ENCODE measurements at regions not wholly inside any gene's neighbourhood (a gene's known extent, or its start where the extent isn't known, plus 50 kb on each side); places are given as distances from the start of the nearest gene placed in this dataset.
A peak's percentile ranks its signal among the peaks of the same experiment; 100 is the strongest.

DNA sequence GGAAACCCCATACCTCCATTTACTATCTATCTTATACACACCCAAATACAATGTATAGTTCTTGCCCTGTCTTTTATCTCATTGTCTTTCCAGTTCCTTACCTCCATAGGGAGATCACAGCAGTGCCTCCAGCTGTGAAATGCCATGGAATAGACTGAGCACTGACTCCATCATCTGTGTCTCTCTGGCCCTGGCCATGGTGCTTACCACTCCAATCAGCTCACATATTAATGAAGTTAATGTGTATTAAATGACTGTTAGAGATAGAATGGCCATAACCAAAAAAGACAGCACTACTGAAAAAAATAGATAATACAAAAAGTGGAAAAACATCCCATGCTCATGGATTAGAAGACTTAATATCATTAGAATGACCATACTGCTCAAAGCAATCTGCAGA lies 240.4 kb upstream of the SOX21 start:
- Histone ChIP-seq H3K27ac (ENCODE audit: insufficient read depth in 1 of 2, low read depth in 1 of 2, low read length in 2 of 2, poor library complexity in 1 of 2, severe bottlenecking in 2 of 2) (no peak overlapping the region), H3K4me3 (ENCODE audit: control insufficient read depth in 1 of 7, extremely low read depth in 1 of 7, insufficient read depth in 4 of 7, low read depth in 2 of 7, low read length in 6 of 7) (no peak overlapping the region), H3K9me3 (ENCODE audit: control extremely low read depth in 1 of 5, control insufficient read depth in 4 of 5, insufficient read depth in 2 of 5, low read depth in 1 of 5, low read length in 4 of 5) (no peaks in the 10 kb centered on the region), H3K4me1 (ENCODE audit: control extremely low read depth in 1 of 4, control insufficient read depth in 4 of 4, insufficient read depth in 4 of 4, low read length in 3 of 4) (no peaks in the 10 kb centered on the region), H3K36me3 (ENCODE audit: control insufficient read depth in 4 of 4, insufficient read depth in 4 of 4, low read length in 3 of 4) (no peaks in the 10 kb centered on the region), H3K27me3 (replicated peaks in 2 of 5; ENCODE audit: control insufficient read depth in 4 of 5, insufficient read depth in 5 of 5, low read length in 4 of 5) (no peaks in the 10 kb centered on the region)
- POLR2A ChIA-PET, result no interaction called here
- CTCF ChIA-PET, result no interaction called here
- DNase-seq, result no peak

- Histone ChIP-seq H3K27ac (ENCODE audit: insufficient read depth in 1 of 2, low read depth in 1 of 2, low read length in 2 of 2, poor library complexity in 1 of 2, severe bottlenecking in 2 of 2) (no peak overlapping the region), H3K4me1 (ENCODE audit: control extremely low read depth in 1 of 4, control insufficient read depth in 4 of 4, insufficient read depth in 4 of 4, low read length in 3 of 4) (no peaks in the 10 kb centered on the region), H3K4me3 (ENCODE audit: control insufficient read depth in 1 of 7, extremely low read depth in 1 of 7, insufficient read depth in 4 of 7, low read depth in 2 of 7, low read length in 6 of 7) (no peak overlapping the region), H3K36me3 (ENCODE audit: control insufficient read depth in 4 of 4, insufficient read depth in 4 of 4, low read length in 3 of 4) (no peaks in the 10 kb centered on the region), H3K27me3 (replicated peaks in 2 of 5; ENCODE audit: control insufficient read depth in 4 of 5, insufficient read depth in 5 of 5, low read length in 4 of 5) (no peaks in the 10 kb centered on the region), H3K9me3 (ENCODE audit: control extremely low read depth in 1 of 5, control insufficient read depth in 4 of 5, insufficient read depth in 2 of 5, low read depth in 1 of 5, low read length in 4 of 5) (no peaks in the 10 kb centered on the region)
- ChIA-PET CTCF (no interaction called here), POLR2A (no interaction called here)
- WGBS (ENCODE audit: insufficient coverage), result 83% methylated on average over 6 of the region's 8 CpGs
- no peak for DNase-seq
Measured at GRCh38 chr13:94950303-94950702, 238.0 kb upstream of the SOX21 start.

- ChIA-PET CTCF (no interaction called here), POLR2A (no interaction called here)
- H3K9me3 ChIP-seq (ENCODE audit: control extremely low read depth in 1 of 5, control insufficient read depth in 4 of 5, insufficient read depth in 2 of 5, low read depth in 1 of 5, low read length in 4 of 5), result no peaks in the 10 kb centered on the region
- H3K4me3 ChIP-seq (ENCODE audit: control insufficient read depth in 1 of 7, extremely low read depth in 1 of 7, insufficient read depth in 4 of 7, low read depth in 2 of 7, low read length in 6 of 7), result no peak overlapping the region
- no peaks in the 10 kb centered on the region for H3K4me1 ChIP-seq (ENCODE audit: control extremely low read depth in 1 of 4, control insufficient read depth in 4 of 4, insufficient read depth in 4 of 4, low read length in 3 of 4)
- WGBS (ENCODE audit: insufficient coverage), result 95% methylated on average over 5 of the region's 7 CpGs
- no peak overlapping the region for H3K27ac ChIP-seq (ENCODE audit: insufficient read depth in 1 of 2, low read depth in 1 of 2, low read length in 2 of 2, poor library complexity in 1 of 2, severe bottlenecking in 2 of 2)
- H3K27me3 ChIP-seq (replicated peaks in 2 of 5; ENCODE audit: control insufficient read depth in 4 of 5, insufficient read depth in 5 of 5, low read length in 4 of 5), result no peaks in the 10 kb centered on the region
- no peak for DNase-seq
- H3K36me3 ChIP-seq (ENCODE audit: control insufficient read depth in 4 of 4, insufficient read depth in 4 of 4, low read length in 3 of 4), result no peaks in the 10 kb centered on the region
Measured at GRCh38 chr13:94947965-94948371, 235.6 kb upstream of the SOX21 start.

- H3K9me3 ChIP-seq (ENCODE audit: control extremely low read depth in 1 of 5, control insufficient read depth in 4 of 5, insufficient read depth in 2 of 5, low read depth in 1 of 5, low read length in 4 of 5), result peaks cover 0 to 2% (median 0%) of the 10 kb centered on the region in 5 experiments
- H3K4me1 ChIP-seq (ENCODE audit: control extremely low read depth in 1 of 4, control insufficient read depth in 4 of 4, insufficient read depth in 4 of 4, low read length in 3 of 4), result no peaks in the 10 kb centered on the region
- ChIA-PET POLR2A (no interaction called here), CTCF (no interaction called here)
- no peak overlapping the region for H3K4me3 ChIP-seq (ENCODE audit: control insufficient read depth in 1 of 7, extremely low read depth in 1 of 7, insufficient read depth in 4 of 7, low read depth in 2 of 7, low read length in 6 of 7)
- H3K27ac ChIP-seq (ENCODE audit: insufficient read depth in 1 of 2, low read depth in 1 of 2, low read length in 2 of 2, poor library complexity in 1 of 2, severe bottlenecking in 2 of 2), result no peak overlapping the region
- WGBS (ENCODE audit: insufficient coverage), result 100% methylated on average over 3 of the region's 5 CpGs
- no peak for DNase-seq
- H3K36me3 ChIP-seq (ENCODE audit: control insufficient read depth in 4 of 4, insufficient read depth in 4 of 4, low read length in 3 of 4), result no peaks in the 10 kb centered on the region
- no peaks in the 10 kb centered on the region for H3K27me3 ChIP-seq (replicated peaks in 2 of 5; ENCODE audit: control insufficient read depth in 4 of 5, insufficient read depth in 5 of 5, low read length in 4 of 5)
Measured at GRCh38 chr13:94947392-94947791, 235.0 kb upstream of the SOX21 start.

GRCh38 chr13:94946039-94946438 lies 233.7 kb upstream of the SOX21 start:
- Histone ChIP-seq H3K9me3 (ENCODE audit: control extremely low read depth in 1 of 5, control insufficient read depth in 4 of 5, insufficient read depth in 2 of 5, low read depth in 1 of 5, low read length in 4 of 5) (peaks cover 0 to 3% (median 0%) of the 10 kb centered on the region in 5 experiments), H3K4me1 (ENCODE audit: control extremely low read depth in 1 of 4, control insufficient read depth in 4 of 4, insufficient read depth in 4 of 4, low read length in 3 of 4) (no peaks in the 10 kb centered on the region), H3K27me3 (replicated peaks in 2 of 5; ENCODE audit: control insufficient read depth in 4 of 5, insufficient read depth in 5 of 5, low read length in 4 of 5) (no peaks in the 10 kb centered on the region), H3K27ac (ENCODE audit: insufficient read depth in 1 of 2, low read depth in 1 of 2, low read length in 2 of 2, poor library complexity in 1 of 2, severe bottlenecking in 2 of 2) (no peak overlapping the region), H3K4me3 (ENCODE audit: control insufficient read depth in 1 of 7, extremely low read depth in 1 of 7, insufficient read depth in 4 of 7, low read depth in 2 of 7, low read length in 6 of 7) (no peak overlapping the region), H3K36me3 (ENCODE audit: control insufficient read depth in 4 of 4, insufficient read depth in 4 of 4, low read length in 3 of 4) (no peaks in the 10 kb centered on the region)
- POLR2A ChIA-PET, result no interaction called here
- WGBS (ENCODE audit: insufficient coverage), result 96% methylated on average over 4 of the region's 5 CpGs
- CTCF ChIA-PET, result no interaction called here
- DNase-seq, result no peak

DNA sequence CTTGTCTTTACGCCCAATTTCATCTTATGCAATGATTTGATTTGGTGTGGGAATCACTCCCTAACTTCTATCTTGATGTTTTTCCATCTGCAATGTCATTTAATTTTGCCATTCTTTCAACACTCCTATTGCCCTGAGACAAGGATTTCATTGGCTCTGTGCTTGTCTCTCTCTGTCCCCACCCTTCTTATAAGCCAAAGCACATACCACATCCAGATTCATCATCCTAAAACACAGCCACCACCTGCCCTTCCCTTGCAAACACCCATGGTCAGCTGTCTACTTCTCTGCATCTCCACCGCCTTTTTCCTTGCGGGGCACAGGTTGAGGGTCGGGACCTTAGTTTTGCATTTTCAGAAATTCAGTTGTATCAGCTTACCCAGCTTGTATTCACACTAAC lies 225.8 kb upstream of the SOX21 start:
- DNase-seq, result no peak
- H3K4me1 ChIP-seq (ENCODE audit: control extremely low read depth in 1 of 4, control insufficient read depth in 4 of 4, insufficient read depth in 4 of 4, low read length in 3 of 4), result peaks cover 0 to 4% (median 0%) of the 10 kb centered on the region in 4 experiments
- H3K4me3 ChIP-seq (ENCODE audit: control insufficient read depth in 1 of 7, extremely low read depth in 1 of 7, insufficient read depth in 4 of 7, low read depth in 2 of 7, low read length in 6 of 7), result no peak overlapping the region
- WGBS (ENCODE audit: insufficient coverage), result 85% methylated on average over 3 of the region's 4 CpGs
- H3K27ac ChIP-seq (ENCODE audit: insufficient read depth in 1 of 2, low read depth in 1 of 2, low read length in 2 of 2, poor library complexity in 1 of 2, severe bottlenecking in 2 of 2), result no peak overlapping the region
- CTCF ChIA-PET, result no interaction called here
- H3K36me3 ChIP-seq (ENCODE audit: control insufficient read depth in 4 of 4, insufficient read depth in 4 of 4, low read length in 3 of 4), result no peaks in the 10 kb centered on the region
- peaks cover 0 to 7% (median 3%) of the 10 kb centered on the region in 5 experiments for H3K9me3 ChIP-seq (ENCODE audit: control extremely low read depth in 1 of 5, control insufficient read depth in 4 of 5, insufficient read depth in 2 of 5, low read depth in 1 of 5, low read length in 4 of 5)
- POLR2A ChIA-PET, result no interaction called here
- no peaks in the 10 kb centered on the region for H3K27me3 ChIP-seq (replicated peaks in 2 of 5; ENCODE audit: control insufficient read depth in 4 of 5, insufficient read depth in 5 of 5, low read length in 4 of 5)

DNA sequence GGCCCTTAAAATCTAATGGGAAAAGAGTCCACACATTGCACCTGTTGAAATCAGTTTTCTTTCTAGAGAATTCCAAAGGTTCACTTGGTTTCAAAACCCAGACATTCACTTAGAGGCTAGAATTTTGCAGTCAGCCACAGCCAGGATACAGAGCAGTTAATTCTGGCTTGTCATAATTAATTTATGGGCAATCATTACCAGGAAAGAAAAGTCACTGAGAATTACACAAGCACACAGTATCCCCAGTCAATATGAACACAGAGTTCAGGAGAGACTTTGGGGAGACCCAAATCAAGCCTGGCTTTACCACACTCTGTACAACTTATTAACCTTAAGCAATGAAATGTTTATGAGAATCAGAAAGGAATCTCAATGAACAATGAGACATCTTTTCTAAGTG lies 224.3 kb upstream of the SOX21 start:
- ChIA-PET POLR2A (no interaction called here), CTCF (interaction anchor here (0.6 kb wide), 1 partner anchor 89 kb away, joined by 3 read pairs; no protein-coding TSS in a partner anchor)
- Histone ChIP-seq H3K4me1 (ENCODE audit: control extremely low read depth in 1 of 4, control insufficient read depth in 4 of 4, insufficient read depth in 4 of 4, low read length in 3 of 4) (peaks cover 0 to 4% (median 0%) of the 10 kb centered on the region in 4 experiments), H3K4me3 (ENCODE audit: control insufficient read depth in 1 of 7, extremely low read depth in 1 of 7, insufficient read depth in 4 of 7, low read depth in 2 of 7, low read length in 6 of 7) (no peak overlapping the region), H3K27me3 (replicated peaks in 2 of 5; ENCODE audit: control insufficient read depth in 4 of 5, insufficient read depth in 5 of 5, low read length in 4 of 5) (no peaks in the 10 kb centered on the region), H3K27ac (ENCODE audit: insufficient read depth in 1 of 2, low read depth in 1 of 2, low read length in 2 of 2, poor library complexity in 1 of 2, severe bottlenecking in 2 of 2) (no peak overlapping the region), H3K9me3 (ENCODE audit: control extremely low read depth in 1 of 5, control insufficient read depth in 4 of 5, insufficient read depth in 2 of 5, low read depth in 1 of 5, low read length in 4 of 5) (peaks cover 0 to 5% (median 0%) of the 10 kb centered on the region in 5 experiments), H3K36me3 (ENCODE audit: control insufficient read depth in 4 of 4, insufficient read depth in 4 of 4, low read length in 3 of 4) (no peaks in the 10 kb centered on the region)
- DNase-seq, result peak in 2 of 3 donors; percentile 1
